GM18505 (cell line): ENCODE measurements at regions not wholly inside any gene's neighbourhood (a gene's known extent, or its start where the extent isn't known, plus 50 kb on each side); places are given as distances from the start of the nearest gene placed in this dataset.

Experiments
- ATAC-seq: cut with Tn5 transposase; IDR thresholded peaks from one replicate; pipeline ENCODE4 v1.9.1; 2021; ENCODE audit not compliant: unreplicated experiment
- POLR2A ChIP-seq: IDR thresholded peaks from 4 replicates; pipeline ENCODE4 v1.6.1; 2011; ENCODE audit warnings: borderline replicate concordance; ENCODE audit not compliant: insufficient read depth, insufficient read length; ENCODE audit errors: extremely low read depth

- no peak for TF ChIP-seq POLR2A
- no peak for ATAC-seq
Measured at GRCh38 chr3:174640932-174641331, 218.2 kb upstream of the NAALADL2 start.

GRCh38 chr3:174644287-174644686 lies 214.8 kb upstream of the NAALADL2 start:
- ATAC-seq = no peak
- no peak for TF ChIP-seq POLR2A

GRCh38 chr3:174651951-174652350 lies 207.2 kb upstream of the NAALADL2 start:
- no peak for ATAC-seq

GRCh38 chr3:174659511-174659910 lies 199.6 kb upstream of the NAALADL2 start:
- ATAC-seq = no peak

More at GRCh38 chr3:174651951-174652350, 207.2 kb upstream of the NAALADL2 start:
- no peak for TF ChIP-seq POLR2A

GRCh38 chr3:174662653-174663052 lies 196.5 kb upstream of the NAALADL2 start:
- no peak for ATAC-seq
- no peak for TF ChIP-seq POLR2A

More at GRCh38 chr3:174659511-174659910, 199.6 kb upstream of the NAALADL2 start:
- no peak for TF ChIP-seq POLR2A

- no peak for ATAC-seq
- TF ChIP-seq POLR2A = no peak
Measured at GRCh38 chr3:174667386-174667785, 191.7 kb upstream of the NAALADL2 start.

GRCh38 chr3:174675406-174675805 lies 183.7 kb upstream of the NAALADL2 start:
- no peak for TF ChIP-seq POLR2A
- ATAC-seq = no peak

- TF ChIP-seq POLR2A = no peak
- no peak for ATAC-seq
Measured at GRCh38 chr3:174681784-174682183, 177.3 kb upstream of the NAALADL2 start.

GRCh38 chr3:174685796-174686195 lies 173.3 kb upstream of the NAALADL2 start:
- TF ChIP-seq POLR2A = no peak
- ATAC-seq = no peak

GRCh38 chr3:174697310-174697709 lies 161.8 kb upstream of the NAALADL2 start:
- no peak for TF ChIP-seq POLR2A
- ATAC-seq = no peak

GRCh38 chr3:174700736-174701135 lies 158.4 kb upstream of the NAALADL2 start:
- TF ChIP-seq POLR2A = no peak

GRCh38 chr3:174710612-174711011 lies 148.5 kb upstream of the NAALADL2 start:
- ATAC-seq = no peak
- no peak for TF ChIP-seq POLR2A

More at GRCh38 chr3:174700736-174701135, 158.4 kb upstream of the NAALADL2 start:
- ATAC-seq = no peak

- TF ChIP-seq POLR2A = no peak
- no peak for ATAC-seq
Measured at GRCh38 chr3:174715386-174715785, 143.7 kb upstream of the NAALADL2 start.

GRCh38 chr3:174716956-174717505 lies 142.1 kb upstream of the NAALADL2 start:
- ATAC-seq = no peak
- no peak for TF ChIP-seq POLR2A

GRCh38 chr3:174720717-174721116 lies 138.4 kb upstream of the NAALADL2 start:
- no peak for TF ChIP-seq POLR2A
- no peak for ATAC-seq
